Skeletal muscle cell (primary cell): ENCODE measurements at regions not wholly inside any gene's neighbourhood (a gene's known extent, or its start where the extent isn't known, plus 50 kb on each side); places are given as distances from the start of the nearest gene placed in this dataset.
A peak's percentile ranks its signal among the peaks of the same experiment; 100 is the strongest.
"Not testable (repeated sequence)": the region's sequence is repeated elsewhere in the genome, so short reads cannot be mapped to it uniquely, and the experiment has no call there.

Source experiments
- DNase-seq: peaks from one replicate; pipeline ENCODE4 v3.0.0-alpha.2; 2010; ENCODE audit warnings: low read depth
- H3K4me3 ChIP-seq: 2 replicates; pipeline ENCODE4 v1.5.1; 2011; ENCODE audit warnings: low read depth, mild to moderate bottlenecking, control low read depth, low read length, moderate library complexity

- no peak for DNase-seq
- H3K4me3 ChIP-seq, result no peak overlapping the region
These were observed 95.1 kb downstream of the RPAP3 start for GRCh38 chr12:47610686-47611252.

GRCh38 chr12:47609806-47610205, 96.0 kb downstream of the RPAP3 start:
- no peak for DNase-seq

GRCh38 chr12:47608671-47609070, 97.2 kb downstream of the RPAP3 start:
- not testable (repeated sequence) for H3K4me3 ChIP-seq

More at GRCh38 chr12:47609806-47610205, 96.0 kb downstream of the RPAP3 start:
- no peak overlapping the region for H3K4me3 ChIP-seq

DNA sequence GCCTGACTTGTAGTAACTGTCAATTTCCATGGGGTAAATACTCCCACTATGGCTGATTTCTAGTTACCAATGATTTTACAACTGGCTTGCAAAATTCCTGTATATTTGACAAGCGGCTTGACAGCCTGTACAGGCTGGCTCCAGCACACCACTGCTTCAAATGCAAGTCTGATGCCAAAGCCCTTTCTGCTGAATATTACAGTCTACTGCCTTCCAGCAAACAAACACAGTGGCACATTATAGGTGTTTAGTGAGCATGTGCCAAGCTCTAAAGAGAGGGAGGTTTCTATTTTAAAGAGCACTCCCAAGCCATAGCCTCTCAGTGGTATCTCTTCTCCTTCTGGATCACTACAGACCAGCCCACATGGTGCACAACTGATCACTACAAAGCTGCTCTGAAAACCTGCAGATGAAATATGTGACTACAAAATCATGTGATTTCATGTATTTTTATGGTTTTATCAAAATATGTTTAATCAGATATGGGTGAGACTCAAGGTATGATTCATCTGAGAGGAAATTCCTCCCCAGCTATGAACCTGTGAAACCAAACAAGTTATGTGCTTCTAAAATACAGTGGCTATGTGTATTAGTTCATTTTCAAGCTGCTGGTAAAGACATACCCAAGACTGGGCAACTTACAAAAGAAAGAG, 101.5 kb downstream of the RPAP3 start:
- H3K4me3 ChIP-seq, result no peak overlapping the region
- DNase-seq, result no peak

More at GRCh38 chr12:47608671-47609070, 97.2 kb downstream of the RPAP3 start:
- DNase-seq, result not testable (repeated sequence)

GRCh38 chr12:47602949-47603558, 102.8 kb downstream of the RPAP3 start:
- no peak overlapping the region for H3K4me3 ChIP-seq
- DNase-seq, result no peak

DNA sequence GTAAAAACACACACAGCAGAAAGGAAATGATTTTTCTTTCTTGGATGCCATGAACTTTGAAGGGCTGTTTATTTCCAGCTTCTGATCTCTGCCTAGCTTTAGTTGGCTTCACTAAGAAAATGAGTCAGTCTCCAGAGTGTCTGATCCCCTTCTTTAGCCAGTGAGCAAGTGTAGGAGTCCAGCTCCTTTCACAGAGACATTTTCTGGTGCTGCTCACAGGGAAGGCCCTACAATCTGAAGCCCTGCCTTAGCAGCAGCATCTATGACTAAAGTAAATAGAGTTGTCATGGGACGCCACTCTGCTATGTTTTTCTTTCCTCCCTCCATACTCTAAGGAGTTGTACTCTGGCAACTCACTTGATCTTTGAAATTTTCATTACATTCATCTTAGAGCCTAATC, 103.5 kb downstream of the RPAP3 start:
- no peak overlapping the region for H3K4me3 ChIP-seq
- DNase-seq, result no peak

DNA sequence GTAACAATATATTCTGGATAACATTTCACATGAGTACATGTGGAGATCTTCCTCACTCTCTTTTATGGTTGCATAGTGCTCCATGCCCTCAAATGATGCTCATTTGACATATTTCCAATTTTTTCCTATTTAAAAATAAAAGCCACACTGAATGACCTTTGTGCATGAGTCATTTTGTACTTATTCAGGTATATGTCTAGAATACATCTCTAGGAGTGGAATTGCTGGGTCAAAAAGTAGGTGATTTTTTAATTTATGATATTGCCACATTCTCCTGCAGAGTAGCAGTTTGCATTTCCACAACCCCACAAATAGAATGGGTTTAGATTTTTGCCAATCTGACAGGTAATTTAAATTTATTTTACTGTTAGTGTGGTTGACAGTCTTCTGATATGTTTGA, 104.8 kb downstream of the RPAP3 start:
- DNase-seq, result no peak

DNA sequence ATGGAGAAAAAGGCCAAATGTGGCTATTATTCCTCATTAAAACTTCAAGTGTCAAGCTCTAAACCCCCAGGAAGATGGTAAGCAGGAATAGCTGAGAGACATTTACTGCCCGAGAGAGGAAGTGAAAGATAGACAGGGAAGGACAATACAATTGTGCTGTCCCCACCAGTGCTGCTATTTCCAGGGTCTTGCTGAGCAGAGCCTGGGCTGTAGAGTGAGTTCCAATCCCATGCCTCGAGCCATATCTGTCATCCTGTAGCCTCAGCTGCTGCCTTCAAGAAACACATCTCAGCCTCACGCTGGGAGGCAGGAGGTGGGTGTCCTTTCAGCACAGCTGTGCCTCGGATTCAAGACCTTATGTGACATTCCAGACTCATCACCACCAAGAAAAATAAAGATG, 114.0 kb downstream of the RPAP3 start:
- no peak overlapping the region for H3K4me3 ChIP-seq
- peak; percentile 10 for DNase-seq

More for the DNA sequence above, 104.8 kb downstream of the RPAP3 start:
- no peak overlapping the region for H3K4me3 ChIP-seq

GRCh38 chr12:47591361-47591791, 114.5 kb downstream of the RPAP3 start:
- DNase-seq, result no peak
- no peak overlapping the region for H3K4me3 ChIP-seq

DNA sequence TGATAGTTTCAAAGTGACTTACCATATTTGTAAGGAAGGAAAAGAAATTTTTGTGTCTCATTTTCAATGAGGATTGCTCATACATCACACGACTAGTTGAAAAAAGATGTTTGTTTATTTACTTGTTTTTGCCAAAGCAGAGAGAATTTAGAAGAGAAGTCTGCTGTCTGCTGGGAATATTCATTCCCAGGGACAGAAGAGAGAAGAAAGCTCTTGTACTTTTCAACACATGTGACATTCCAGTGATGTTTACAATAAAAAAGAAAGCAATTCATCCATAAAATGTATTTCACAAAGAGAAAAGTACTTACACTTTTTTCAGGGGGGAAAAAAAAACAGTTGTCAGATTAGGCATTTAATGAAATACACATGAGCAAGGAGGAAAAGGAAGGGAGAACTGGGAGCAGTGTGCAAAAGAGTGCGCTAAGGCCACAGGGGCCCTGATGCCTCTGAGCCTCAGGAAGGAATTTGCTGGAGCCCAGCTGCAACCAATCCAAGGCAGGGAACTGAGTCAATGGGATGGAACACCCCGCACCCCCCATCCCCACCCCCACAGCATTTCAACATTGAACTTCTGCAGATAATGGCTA, 115.0 kb downstream of the RPAP3 start:
- DNase-seq, result no peak
- no peak overlapping the region for H3K4me3 ChIP-seq

- no peak overlapping the region for H3K4me3 ChIP-seq
- no peak for DNase-seq
These were observed 118.7 kb downstream of the RPAP3 start for GRCh38 chr12:47586952-47587669.

GRCh38 chr12:47585507-47585906, 120.3 kb downstream of the RPAP3 start:
- no peak for DNase-seq
- no peak overlapping the region for H3K4me3 ChIP-seq

GRCh38 chr12:47578836-47579235, 127.0 kb downstream of the RPAP3 start:
- no peak overlapping the region for H3K4me3 ChIP-seq
- DNase-seq, result no peak

DNA sequence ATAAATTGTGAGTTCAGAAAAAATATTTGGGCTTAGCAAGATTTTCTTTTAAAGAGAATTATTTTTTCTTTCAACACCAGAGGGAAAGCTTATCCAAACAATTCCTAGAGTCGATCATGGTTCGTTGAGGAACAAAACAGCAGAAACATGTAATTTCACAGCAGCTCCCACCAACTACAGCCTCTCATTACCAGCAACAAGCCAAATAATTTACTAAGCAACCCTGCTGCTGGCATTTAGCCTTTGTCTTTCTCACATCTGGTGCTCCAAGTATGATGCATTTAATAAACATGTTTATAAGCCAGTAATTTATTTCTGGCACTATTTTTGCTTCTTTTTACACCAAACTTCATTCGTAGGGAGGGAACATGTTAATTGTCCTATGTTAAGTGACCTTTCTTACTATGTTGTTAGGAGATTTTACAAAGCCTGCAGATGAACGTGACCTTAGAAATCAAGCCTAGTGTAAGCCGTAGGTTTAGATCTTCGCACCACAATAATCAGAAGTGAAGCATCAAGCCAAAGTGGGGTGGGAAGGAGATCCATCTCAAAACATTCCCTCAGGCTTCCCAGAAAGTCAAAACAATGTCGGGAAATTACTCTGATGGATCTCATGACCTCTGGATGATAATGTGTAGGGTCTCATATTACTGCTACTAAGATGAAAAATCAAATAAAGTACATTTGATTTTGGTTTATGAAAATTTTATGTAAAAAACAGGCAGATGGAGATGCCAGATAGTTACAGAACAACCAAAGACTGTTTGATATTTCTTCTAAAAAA, 128.4 kb downstream of the RPAP3 start:
- no peak for DNase-seq
- no peak overlapping the region for H3K4me3 ChIP-seq

DNA sequence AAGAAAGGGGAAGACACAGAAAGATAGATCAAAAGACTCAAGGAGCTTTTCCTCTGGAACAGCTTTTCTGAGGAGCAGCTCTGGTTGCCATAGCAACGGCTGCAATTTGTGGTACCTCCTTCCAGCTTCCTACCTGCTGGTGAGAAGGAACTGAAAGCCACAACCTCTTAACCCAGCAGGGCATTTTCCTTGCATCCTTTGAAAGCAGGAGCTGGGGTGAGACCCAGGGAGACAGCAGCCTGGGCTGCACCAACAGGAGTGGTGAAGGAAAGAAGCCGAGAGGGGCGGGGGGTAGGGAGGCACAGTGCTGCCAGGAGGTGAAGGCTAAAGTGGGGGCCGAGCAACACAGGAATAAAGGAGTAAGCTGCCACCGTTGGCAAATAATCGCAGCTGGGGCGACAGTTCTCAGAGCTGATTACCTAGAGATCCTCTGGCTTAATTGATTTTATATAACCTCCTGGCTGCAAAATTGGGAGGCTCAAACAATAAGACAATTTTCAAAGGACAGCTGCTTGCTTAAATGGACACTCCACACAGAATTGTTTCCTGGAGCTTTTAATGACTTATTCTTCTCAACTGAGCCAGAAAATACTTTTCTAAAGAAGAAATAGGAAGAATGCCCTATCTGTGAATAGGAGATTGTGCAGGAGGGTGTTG, 129.4 kb downstream of the RPAP3 start:
- DNase-seq, result no peak
- no peak overlapping the region for H3K4me3 ChIP-seq

GRCh38 chr12:47574252-47575021, 131.4 kb downstream of the RPAP3 start:
- H3K4me3 ChIP-seq, result no peak overlapping the region

GRCh38 chr12:47573146-47573659, 132.6 kb downstream of the RPAP3 start:
- no peak for DNase-seq
- no peak overlapping the region for H3K4me3 ChIP-seq

More at GRCh38 chr12:47574252-47575021, 131.4 kb downstream of the RPAP3 start:
- no peak for DNase-seq

- no peak for DNase-seq
- H3K4me3 ChIP-seq, result no peak overlapping the region
These were observed 135.7 kb downstream of the RPAP3 start for GRCh38 chr12:47570151-47570550.
